ENCODE measurements at regions not wholly inside any gene's neighbourhood (a gene's known extent, or its start where the extent isn't known, plus 50 kb on each side); places are given as distances from the start of the nearest gene placed in this dataset.

- no peaks in the 10 kb centered on the region for H3K9me3 Mint-ChIP-seq
- H3K36me3 Mint-ChIP-seq (ENCODE audit: low read depth) = no peaks in the 10 kb centered on the region
- ChIA-PET POLR2A (no interaction called here), CTCF (no interaction called here)
- H3K27me3 Mint-ChIP-seq = peaks cover 10% of the 10 kb centered on the region
- H3K27ac Mint-ChIP-seq = no peak overlapping the region
- no peak overlapping the region for H3K4me3 Mint-ChIP-seq
- DNase-seq = no peak
- no peaks in the 10 kb centered on the region for H3K4me1 Mint-ChIP-seq
Measured at GRCh38 chr2:175872721-175873120, 129.3 kb downstream of the LNPK start.

GRCh38 chr2:175872005-175872348, 130.1 kb downstream of the LNPK start:
- Mint-ChIP-seq H3K4me3 (no peak overlapping the region), H3K9me3 (no peaks in the 10 kb centered on the region), H3K36me3 (ENCODE audit: low read depth) (no peaks in the 10 kb centered on the region), H3K4me1 (no peaks in the 10 kb centered on the region), H3K27me3 (peaks cover 10% of the 10 kb centered on the region), H3K27ac (no peak overlapping the region)
- CTCF ChIA-PET = no interaction called here
- POLR2A ChIA-PET = no interaction called here
- DNase-seq = no peak

- Mint-ChIP-seq H3K9me3 (no peaks in the 10 kb centered on the region), H3K4me3 (no peak overlapping the region), H3K36me3 (ENCODE audit: low read depth) (no peaks in the 10 kb centered on the region), H3K4me1 (no peaks in the 10 kb centered on the region), H3K27ac (no peak overlapping the region), H3K27me3 (peaks cover 10% of the 10 kb centered on the region)
- no peak for DNase-seq
- CTCF ChIA-PET = no interaction called here
- POLR2A ChIA-PET = no interaction called here
Measured at GRCh38 chr2:175871331-175872004, 130.6 kb downstream of the LNPK start.

- POLR2A ChIA-PET = no interaction called here
- no peak overlapping the region for H3K27ac Mint-ChIP-seq
- no peak for DNase-seq
Measured at GRCh38 chr2:175865716-175866115, 136.4 kb downstream of the LNPK start.

GRCh38 chr2:175864137-175864850, 137.8 kb downstream of the LNPK start:
- no peak for DNase-seq
- no peak overlapping the region for H3K4me3 Mint-ChIP-seq
- H3K4me1 Mint-ChIP-seq = no peaks in the 10 kb centered on the region
- ChIA-PET POLR2A (no interaction called here), CTCF (no interaction called here)
- H3K27me3 Mint-ChIP-seq = no peaks in the 10 kb centered on the region
- no peak overlapping the region for H3K27ac Mint-ChIP-seq
- H3K9me3 Mint-ChIP-seq = no peaks in the 10 kb centered on the region
- no peaks in the 10 kb centered on the region for H3K36me3 Mint-ChIP-seq (ENCODE audit: low read depth)

More at GRCh38 chr2:175865716-175866115, 136.4 kb downstream of the LNPK start:
- CTCF ChIA-PET = no interaction called here
- Mint-ChIP-seq H3K36me3 (ENCODE audit: low read depth) (no peaks in the 10 kb centered on the region), H3K9me3 (no peaks in the 10 kb centered on the region), H3K4me1 (no peaks in the 10 kb centered on the region), H3K27me3 (no peaks in the 10 kb centered on the region), H3K4me3 (no peak overlapping the region)

GRCh38 chr2:175861958-175862357, 140.1 kb downstream of the LNPK start:
- Mint-ChIP-seq H3K4me1 (no peaks in the 10 kb centered on the region), H3K9me3 (no peaks in the 10 kb centered on the region), H3K36me3 (ENCODE audit: low read depth) (no peaks in the 10 kb centered on the region), H3K27me3 (no peaks in the 10 kb centered on the region), H3K27ac (no peak overlapping the region), H3K4me3 (no peak overlapping the region)
- no peak for DNase-seq
- ChIA-PET CTCF (no interaction called here), POLR2A (no interaction called here)

- Mint-ChIP-seq H3K4me1 (no peaks in the 10 kb centered on the region), H3K4me3 (no peak overlapping the region), H3K36me3 (ENCODE audit: low read depth) (no peaks in the 10 kb centered on the region), H3K9me3 (no peaks in the 10 kb centered on the region), H3K27ac (no peak overlapping the region), H3K27me3 (peaks cover 2% of the 10 kb centered on the region)
- CTCF ChIA-PET = no interaction called here
- POLR2A ChIA-PET = no interaction called here
- DNase-seq = no peak
Measured at GRCh38 chr2:175855794-175856453, 146.1 kb downstream of the LNPK start.

GRCh38 chr2:175855236-175855635, 146.8 kb downstream of the LNPK start:
- CTCF ChIA-PET = no interaction called here
- H3K27me3 Mint-ChIP-seq = peaks cover 2% of the 10 kb centered on the region
- no peak for DNase-seq
- no peaks in the 10 kb centered on the region for H3K4me1 Mint-ChIP-seq
- POLR2A ChIA-PET = no interaction called here
- H3K36me3 Mint-ChIP-seq (ENCODE audit: low read depth) = no peaks in the 10 kb centered on the region
- no peak overlapping the region for H3K4me3 Mint-ChIP-seq
- no peak overlapping the region for H3K27ac Mint-ChIP-seq
- H3K9me3 Mint-ChIP-seq = no peaks in the 10 kb centered on the region

GRCh38 chr2:175854665-175855064, 147.4 kb downstream of the LNPK start:
- H3K27ac Mint-ChIP-seq = no peak overlapping the region

GRCh38 chr2:175854129-175854528, 147.9 kb downstream of the LNPK start:
- Mint-ChIP-seq H3K4me3 (no peak overlapping the region), H3K36me3 (ENCODE audit: low read depth) (no peaks in the 10 kb centered on the region), H3K27ac (no peak overlapping the region), H3K27me3 (peaks cover 2% of the 10 kb centered on the region), H3K9me3 (no peaks in the 10 kb centered on the region), H3K4me1 (no peaks in the 10 kb centered on the region)
- CTCF ChIA-PET = no interaction called here
- POLR2A ChIA-PET = no interaction called here
- DNase-seq = no peak

More at GRCh38 chr2:175854665-175855064, 147.4 kb downstream of the LNPK start:
- DNase-seq = no peak
- Mint-ChIP-seq H3K27me3 (peaks cover 2% of the 10 kb centered on the region), H3K9me3 (no peaks in the 10 kb centered on the region), H3K4me3 (no peak overlapping the region), H3K36me3 (ENCODE audit: low read depth) (no peaks in the 10 kb centered on the region), H3K4me1 (no peaks in the 10 kb centered on the region)
- ChIA-PET POLR2A (no interaction called here), CTCF (no interaction called here)

GRCh38 chr2:175853616-175853890, 148.5 kb downstream of the LNPK start:
- no peaks in the 10 kb centered on the region for H3K36me3 Mint-ChIP-seq (ENCODE audit: low read depth)
- POLR2A ChIA-PET = no interaction called here
- CTCF ChIA-PET = no interaction called here

GRCh38 chr2:175852879-175853615, 149.0 kb downstream of the LNPK start:
- Mint-ChIP-seq H3K36me3 (ENCODE audit: low read depth) (no peaks in the 10 kb centered on the region), H3K4me1 (no peaks in the 10 kb centered on the region), H3K9me3 (no peaks in the 10 kb centered on the region), H3K4me3 (no peak overlapping the region), H3K27ac (no peak overlapping the region), H3K27me3 (peaks cover 2% of the 10 kb centered on the region)
- ChIA-PET POLR2A (no interaction called here), CTCF (no interaction called here)
- DNase-seq = no peak

More at GRCh38 chr2:175853616-175853890, 148.5 kb downstream of the LNPK start:
- Mint-ChIP-seq H3K4me3 (no peak overlapping the region), H3K27ac (no peak overlapping the region), H3K4me1 (no peaks in the 10 kb centered on the region), H3K9me3 (no peaks in the 10 kb centered on the region), H3K27me3 (peaks cover 2% of the 10 kb centered on the region)
- no peak for DNase-seq

- peaks cover 2% of the 10 kb centered on the region for H3K27me3 Mint-ChIP-seq
- POLR2A ChIA-PET = no interaction called here
Measured at GRCh38 chr2:175847128-175847527, 154.9 kb downstream of the LNPK start.

More at GRCh38 chr2:175847128-175847527, 154.9 kb downstream of the LNPK start:
- no peaks in the 10 kb centered on the region for H3K4me1 Mint-ChIP-seq
- H3K27ac Mint-ChIP-seq = no peak overlapping the region
- no peaks in the 10 kb centered on the region for H3K9me3 Mint-ChIP-seq
- H3K36me3 Mint-ChIP-seq (ENCODE audit: low read depth) = no peaks in the 10 kb centered on the region
- CTCF ChIA-PET = no interaction called here
- H3K4me3 Mint-ChIP-seq = no peak overlapping the region
- no peak for DNase-seq

Data from activated CD4-positive, alpha-beta memory T cell treated with anti-CD3 and anti-CD28 coated beads, Interleukin-2, amount 10 ng/mL, durations not matched to agents 7 days and 5 days (primary cell).